Liver (tissue), 8 donors: ENCODE measurements at regions not wholly inside any gene's neighbourhood (a gene's known extent, or its start where the extent isn't known, plus 50 kb on each side); places are given as distances from the start of the nearest gene placed in this dataset.

Source experiments
- DNase-seq: peaks from one replicate; pipeline ENCODE4 v3.0.0-alpha.2; 2017; ENCODE audit warnings: low spot score
- H3K27ac ChIP-seq, 2 donors: one replicate each; pipeline ENCODE4 v1.7.0; 2013; ENCODE audit warnings: inconsistent platforms in 2 of 2, low read length in 2 of 2, control low read depth in 1 of 2, low read depth in 1 of 2, mild to moderate bottlenecking in 1 of 2
- H3K27me3 ChIP-seq, 4 donors: one replicate each; pipeline versions ENCODE4 v1.6.1 to v1.7.0; 2013; ENCODE audit warnings: low read length in 3 of 4, inconsistent platforms in 1 of 4, mild to moderate bottlenecking in 1 of 4, moderate library complexity in 1 of 4; ENCODE audit not compliant: control insufficient read depth in 4 of 4, insufficient read depth in 4 of 4
- H3K36me3 ChIP-seq, 4 donors: one replicate each; pipeline versions ENCODE4 v1.6.1 to v1.7.0; 2013; ENCODE audit warnings: low read length in 3 of 4, mild to moderate bottlenecking in 3 of 4, low read depth in 1 of 4, moderate library complexity in 1 of 4; ENCODE audit not compliant: control insufficient read depth in 4 of 4, insufficient read depth in 3 of 4
- H3K4me1 ChIP-seq, 4 donors: one replicate each; pipeline versions ENCODE4 v1.6.1 to v1.7.0; 2013; ENCODE audit warnings: low read length in 3 of 4, mild to moderate bottlenecking in 3 of 4, moderate library complexity in 1 of 4; ENCODE audit not compliant: control insufficient read depth in 4 of 4, insufficient read depth in 4 of 4
- H3K4me3 ChIP-seq, 3 donors: one replicate each; pipeline versions ENCODE4 v1.6.1 to v1.7.0; 2013; ENCODE audit warnings: low read length in 3 of 3, control low read depth in 1 of 3, low read depth in 1 of 3, mild to moderate bottlenecking in 1 of 3
- H3K9ac ChIP-seq, 2 donors: one replicate each; pipeline ENCODE4 v1.7.0; 2013; ENCODE audit warnings: low read length in 2 of 2, mild to moderate bottlenecking in 2 of 2, moderate library complexity in 2 of 2, control low read depth in 1 of 2, low read depth in 1 of 2
- H3K9me3 ChIP-seq, 4 donors: one replicate each; pipeline versions ENCODE4 v1.6.1 to v1.7.0; 2013; ENCODE audit warnings: low read length in 3 of 4; ENCODE audit not compliant: control insufficient read depth in 4 of 4
- ATF3 ChIP-seq: IDR thresholded peaks from 2 replicates; pipeline ENCODE4 v1.6.1; 2016; ENCODE audit warnings: antibody characterized with exemption
- CTCF ChIP-seq: fragments of 150-350 bp; IDR thresholded peaks from 2 replicates; pipeline ENCODE4 v1.5.1; 2017; ENCODE audit warnings: improper control_type of control experiment, low read depth, low read length; ENCODE audit not compliant: missing input control
- EGR1 ChIP-seq, 2 donors: IDR thresholded peaks; 2 replicates each; pipeline ENCODE4 v1.6.1; 2016 to 2018; ENCODE audit warnings: antibody characterized with exemption in 2 of 2, low read depth in 2 of 2
- FOXA1 ChIP-seq: IDR thresholded peaks from 2 replicates; pipeline ENCODE4 v1.6.1; 2016; ENCODE audit warnings: antibody characterized with exemption
- GABPA ChIP-seq, 2 donors: IDR thresholded peaks in 1 of 2; conservative IDR thresholded peaks in 1 of 2; 2 replicates each; pipeline ENCODE4 v1.6.1; 2016; ENCODE audit warnings: antibody characterized with exemption in 2 of 2, mild to moderate bottlenecking in 1 of 2, moderate library complexity in 1 of 2
- HNF4A ChIP-seq, 2 donors: conservative IDR thresholded peaks; 2 replicates each; pipeline ENCODE4 v1.6.1; 2016; ENCODE audit warnings: antibody characterized with exemption in 2 of 2, mild to moderate bottlenecking in 2 of 2
- HNF4G ChIP-seq: IDR thresholded peaks from 2 replicates; pipeline ENCODE4 v1.6.1; 2016; ENCODE audit warnings: antibody characterized with exemption
- JUND ChIP-seq, 2 donors: IDR thresholded peaks; 2 replicates each; pipeline ENCODE4 v1.6.1; 2016; ENCODE audit warnings: antibody characterized with exemption in 2 of 2
- MAX ChIP-seq: IDR thresholded peaks from 2 replicates; pipeline ENCODE4 v1.6.1; 2016; ENCODE audit warnings: antibody characterized with exemption
- RAD21 ChIP-seq, 2 donors: IDR thresholded peaks; 2 replicates each; pipeline ENCODE4 v1.6.1; 2016; ENCODE audit warnings: antibody characterized with exemption in 2 of 2, mild to moderate bottlenecking in 2 of 2
- REST ChIP-seq: IDR thresholded peaks from 2 replicates; pipeline ENCODE4 v1.6.1; 2016; ENCODE audit warnings: antibody characterized with exemption, mild to moderate bottlenecking
- RXRA ChIP-seq, 2 donors: IDR thresholded peaks; 2 replicates each; pipeline ENCODE4 v1.6.1; 2017 to 2018; ENCODE audit warnings: antibody characterized with exemption in 2 of 2, mild to moderate bottlenecking in 1 of 2
- SP1 ChIP-seq: IDR thresholded peaks from 2 replicates; pipeline ENCODE4 v1.6.1; 2018; ENCODE audit warnings: antibody characterized with exemption, mild to moderate bottlenecking
- TAF1 ChIP-seq: conservative IDR thresholded peaks from 2 replicates; pipeline ENCODE4 v1.6.1; 2016; ENCODE audit warnings: antibody characterized with exemption, mild to moderate bottlenecking
- ZBTB33 ChIP-seq: IDR thresholded peaks from 2 replicates; pipeline ENCODE4 v1.6.1; 2016; ENCODE audit warnings: antibody characterized with exemption
- WGBS: extraction: QIAGEN DNeasy Blood & Tissue Kit; methylation state at CpG from one replicate; pipeline ENCODE4 v1.1.7; 2013; 5-methylcytosine and 5-hydroxymethylcytosine counted together
- donor health status: healthy.
- donor health status: healthy.
- donor health status: healthy.
- donor health status: healthy.
- donor health status: healthy.

- no peak overlapping the region for H3K4me3 ChIP-seq
- TF ChIP-seq HNF4G (no peak), EGR1 (IDR thresholded peaks at IDR 0.05; ENCODE audit: low read depth in 2 of 2) (no peak), MAX (no peak), RXRA (IDR thresholded peaks at IDR 0.05) (no peak)
- no peaks in the 10 kb centered on the region for H3K36me3 ChIP-seq
- H3K27me3 ChIP-seq, result no peaks in the 10 kb centered on the region
- 50% methylated on average over 1 of the region's 1 CpG for WGBS
- H3K9ac ChIP-seq, result no peak overlapping the region
- H3K9me3 ChIP-seq, result no peaks in the 10 kb centered on the region
- no peak overlapping the region for H3K27ac ChIP-seq
- H3K4me1 ChIP-seq, result no peaks in the 10 kb centered on the region
- no peak for DNase-seq
Observed at GRCh38 chr4:63787326-63787725, 621.9 kb downstream of the TECRL start.

- H3K27ac ChIP-seq, result no peak overlapping the region
- no peaks in the 10 kb centered on the region for H3K27me3 ChIP-seq
- H3K36me3 ChIP-seq, result no peaks in the 10 kb centered on the region
- no peak overlapping the region for H3K9ac ChIP-seq
- no peak for DNase-seq
- TF ChIP-seq HNF4A (conservative IDR thresholded peaks at IDR 0.05) (no peak), JUND (IDR thresholded peaks at IDR 0.05) (no peak), GABPA (IDR thresholded peaks at IDR 0.05 in 1 of 2, conservative IDR thresholded peaks at IDR 0.05 in 1 of 2) (no peak), ZBTB33 (no peak), REST (no peak), FOXA1 (no peak), ATF3 (no peak), TAF1 (no peak), EGR1 (IDR thresholded peaks at IDR 0.05; ENCODE audit: low read depth in 2 of 2) (no peak)
- no peak overlapping the region for H3K4me3 ChIP-seq
- 39% methylated on average over 3 of the region's 3 CpGs for WGBS
- no peaks in the 10 kb centered on the region for H3K4me1 ChIP-seq
- H3K9me3 ChIP-seq, result no peaks in the 10 kb centered on the region
Observed at GRCh38 chr4:63786171-63786570, 623.1 kb downstream of the TECRL start.

GRCh38 chr4:63784822-63785221, 624.4 kb downstream of the TECRL start:
- WGBS, result 29% methylated on average over 1 of the region's 1 CpG
- no peaks in the 10 kb centered on the region for H3K36me3 ChIP-seq
- DNase-seq, result no peak
- TF ChIP-seq REST (no peak), GABPA (IDR thresholded peaks at IDR 0.05 in 1 of 2, conservative IDR thresholded peaks at IDR 0.05 in 1 of 2) (no peak), MAX (no peak), RAD21 (IDR thresholded peaks at IDR 0.05) (no peak), CTCF (no peak), SP1 (no peak)
- H3K9ac ChIP-seq, result no peak overlapping the region
- H3K27ac ChIP-seq, result no peak overlapping the region
- H3K4me1 ChIP-seq, result no peaks in the 10 kb centered on the region
- H3K27me3 ChIP-seq, result no peaks in the 10 kb centered on the region
- H3K9me3 ChIP-seq, result no peaks in the 10 kb centered on the region
- no peak overlapping the region for H3K4me3 ChIP-seq
